Endothelial cell of umbilical vein (primary cell): ENCODE measurements at regions not wholly inside any gene's neighbourhood (a gene's known extent, or its start where the extent isn't known, plus 50 kb on each side); places are given as distances from the start of the nearest gene placed in this dataset.

Experiments
- BruUV-seq: library from RNA; stranded (reverse); fragments of 400-500 nt; replicated peaks from 2 replicates; lab custom pipeline; 2021; lab: Mats Ljungman, UMichigan
- CTCF ChIA-PET: fragments of 300-600, 350-600 bp; sonication (Branson Sonifier 250); formaldehyde crosslinking; loops from one replicate; lab custom pipeline; 2021; ENCODE audit warnings: antibody characterized with exemption, inconsistent platforms; lab: Charles Lee
- POLR2A ChIA-PET: fragments of 300-600, 350-600 bp; sonication (Branson Sonifier 250); formaldehyde crosslinking; loops from one replicate; lab custom pipeline; 2021; ENCODE audit warnings: antibody characterized with exemption, inconsistent platforms; lab: Charles Lee
- DNase-seq: peaks from one replicate; pipeline ENCODE4 v3.0.0-alpha.2; 2011; ENCODE audit warnings: low read depth, low spot score
- FAIRE-seq: peaks from 2 replicates; lab custom pipeline; 2011; peaks lifted over from hg19 to GRCh38; lab: Jason Lieb, UNC
- H2AFZ ChIP-seq: 2 replicates; pipeline ENCODE4 v1.6.0; 2012; ENCODE audit warnings: low read depth, low read length, control low read depth, inconsistent platforms
- H3K27ac ChIP-seq: 2 replicates; pipeline ENCODE4 v1.5.1; 2011; ENCODE audit warnings: low read depth, mild to moderate bottlenecking, control low read depth, low read length, moderate library complexity; ENCODE audit not compliant: insufficient read depth
- H3K27me3 ChIP-seq, 2 experiments: 2 replicates each; pipeline versions ENCODE4 v1.6.0 to v1.6.1; 2011; ENCODE audit warnings: low read length in 2 of 2, mixed read lengths in 1 of 2; ENCODE audit not compliant: control insufficient read depth in 2 of 2, insufficient read depth in 2 of 2
- H3K36me3 ChIP-seq, 2 experiments: 2 replicates in 1 of 2; 3 replicates in 1 of 2; pipeline ENCODE4 v1.5.1; 2011; ENCODE audit warnings: low read length in 2 of 2, mild to moderate bottlenecking in 1 of 2, moderate library complexity in 1 of 2; ENCODE audit not compliant: control insufficient read depth in 2 of 2, insufficient read depth in 2 of 2; ENCODE audit errors: extremely low read depth in 1 of 2
- H3K4me1 ChIP-seq: 3 replicates; pipeline ENCODE4 v1.5.1; 2011; ENCODE audit warnings: mild to moderate bottlenecking, low read length; ENCODE audit not compliant: control insufficient read depth, insufficient read depth; ENCODE audit errors: extremely low read depth
- H3K4me2 ChIP-seq: 2 replicates; pipeline ENCODE4 v1.6.1; 2011; ENCODE audit warnings: low read length, control low read depth, mixed read lengths; ENCODE audit not compliant: insufficient read depth
- H3K4me3 ChIP-seq, 3 experiments: fragments of 200-600 bp in 1 of 3; sonication (generic), shearing (Covaris generic) in 1 of 3; replicated peaks in 1 of 3; 2 replicates each; pipeline ENCODE4 v1.5.1; 2011 to 2016; ENCODE audit warnings: control low read depth in 3 of 3, low read length in 3 of 3, mild to moderate bottlenecking in 2 of 3, inconsistent platforms in 1 of 3, low read depth in 1 of 3, moderate library complexity in 1 of 3; ENCODE audit not compliant: insufficient read depth in 1 of 3
- H3K79me2 ChIP-seq: 2 replicates; pipeline ENCODE4 v1.6.0; 2012; ENCODE audit warnings: low read length, inconsistent platforms; ENCODE audit not compliant: control insufficient read depth, insufficient read depth
- H3K9ac ChIP-seq: replicated peaks from 2 replicates; pipeline ENCODE3; 2011; ENCODE audit warnings: low read length, control low read depth; ENCODE audit not compliant: insufficient read depth; ENCODE audit errors: extremely low read depth
- H3K9me1 ChIP-seq: replicated peaks from 3 replicates; pipeline ENCODE4 v1.6.0; 2011; ENCODE audit warnings: mild to moderate bottlenecking, low read length; ENCODE audit not compliant: control insufficient read depth, insufficient read depth; ENCODE audit errors: extremely low read depth
- H3K9me3 ChIP-seq: replicated peaks from 2 replicates; pipeline ENCODE4 v1.5.1; 2012; ENCODE audit warnings: low read length, inconsistent platforms; ENCODE audit not compliant: control insufficient read depth, insufficient read depth
- H4K20me1 ChIP-seq: replicated peaks from 2 replicates; pipeline ENCODE3; 2011; ENCODE audit warnings: mild to moderate bottlenecking, low read length; ENCODE audit not compliant: control insufficient read depth, insufficient read depth; ENCODE audit errors: extremely low read depth
- CTCF ChIP-seq, 2 donors: IDR thresholded peaks; 1 replicate in 1 of 2; 2 replicates in 1 of 2; pipeline ENCODE4 v1.5.1; 2011; ENCODE audit warnings: low read length in 2 of 2, mild to moderate bottlenecking in 2 of 2, moderate library complexity in 2 of 2, control low read depth in 1 of 2, inconsistent platforms in 1 of 2, low read depth in 1 of 2; ENCODE audit not compliant: insufficient read depth in 1 of 2; ENCODE audit errors: extremely low read depth in 1 of 2
- EZH2 ChIP-seq: IDR thresholded peaks from 2 replicates; pipeline ENCODE4 v1.6.1; 2012; ENCODE audit warnings: borderline replicate concordance, low read depth, mild to moderate bottlenecking, moderate library complexity, low read length, inconsistent platforms; ENCODE audit not compliant: severe bottlenecking
- FOS ChIP-seq: IDR thresholded peaks from 2 replicates; pipeline ENCODE4 v1.6.1; 2011; ENCODE audit warnings: mild to moderate bottlenecking, low read length, moderate library complexity, borderline replicate concordance; ENCODE audit not compliant: insufficient read depth
- JUN ChIP-seq: IDR thresholded peaks from 2 replicates; pipeline ENCODE4 v1.6.1; 2011; ENCODE audit warnings: borderline replicate concordance, low read depth; ENCODE audit not compliant: insufficient read length, insufficient read depth
- MAX ChIP-seq: IDR thresholded peaks from 2 replicates; pipeline ENCODE4 v1.6.1; 2011; ENCODE audit not compliant: insufficient read depth, insufficient read length
- POLR2A ChIP-seq: IDR thresholded peaks from 2 replicates; pipeline ENCODE4 v1.6.1; 2012; ENCODE audit warnings: low read depth, mild to moderate bottlenecking, control low read depth, low read length
- dilution Hi-C: fragments of 300-500 bp; cut with MboI; formaldehyde crosslinking; loops from one replicate; pipeline ENCODE4 v1.15.0; 2019; ENCODE audit warnings: low sequenced_read_pairs; ENCODE audit not compliant: extremely low pct_ligation_motif_present
- intact Hi-C: fragments of 100-400 bp; cut with micrococcal nuclease; formaldehyde crosslinking; loops from one replicate; pipeline ENCODE4 v1.10.0; 2022

GRCh38 chr13:39870197-39870747, 214.8 kb downstream of the COG6 start:
- no peaks in the 10 kb centered on the region for H3K79me2 ChIP-seq
- H3K9me3 ChIP-seq: no peaks in the 10 kb centered on the region
- intact Hi-C loops (loop anchor here (10.0 kb wide), 2 partner anchors 535 to 905 kb away; partner anchors contain the start of gene MRPS31), dilution Hi-C loops (no loop called here)
- ChIA-PET POLR2A (no interaction called here), CTCF (interaction anchor here (0.7 to 2.1 kb wide), 5 partner anchors 9 to 93 kb away, joined by 3 to 5 read pairs (median 3); no protein-coding TSS in a partner anchor)
- H4K20me1 ChIP-seq: no peaks in the 10 kb centered on the region
- no peak overlapping the region for H3K4me2 ChIP-seq
- no peak overlapping the region for H3K4me3 ChIP-seq
- DNase-seq: no peak
- TF ChIP-seq JUN (no peak), FOS (no peak), POLR2A (no peak), CTCF (IDR thresholded peaks at IDR 0.05; ENCODE audit: extremely low read depth in 1 of 2, insufficient read depth in 1 of 2, low read depth in 1 of 2, low read length in 2 of 2) (no peak), MAX (no peak), EZH2 (no peak)
- peaks cover 23% of the 10 kb centered on the region for H3K4me1 ChIP-seq
- H3K9me1 ChIP-seq: no peaks in the 10 kb centered on the region
- H2AFZ ChIP-seq: no peak overlapping the region
- H3K9ac ChIP-seq: no peak overlapping the region
- no peak for FAIRE-seq
- no peaks in the 10 kb centered on the region for H3K36me3 ChIP-seq
- BruUV-seq: no TSS peak
- no peaks in the 10 kb centered on the region for H3K27me3 ChIP-seq
- no peak overlapping the region for H3K27ac ChIP-seq
